GM18526 (cell line): ENCODE measurements at regions not wholly inside any gene's neighbourhood (a gene's known extent, or its start where the extent isn't known, plus 50 kb on each side); places are given as distances from the start of the nearest gene placed in this dataset.

Source experiments
- POLR2A ChIP-seq: IDR thresholded peaks from 3 replicates; pipeline ENCODE4 v1.6.1; 2011; ENCODE audit not compliant: insufficient read length; ENCODE audit errors: extremely low read depth

DNA sequence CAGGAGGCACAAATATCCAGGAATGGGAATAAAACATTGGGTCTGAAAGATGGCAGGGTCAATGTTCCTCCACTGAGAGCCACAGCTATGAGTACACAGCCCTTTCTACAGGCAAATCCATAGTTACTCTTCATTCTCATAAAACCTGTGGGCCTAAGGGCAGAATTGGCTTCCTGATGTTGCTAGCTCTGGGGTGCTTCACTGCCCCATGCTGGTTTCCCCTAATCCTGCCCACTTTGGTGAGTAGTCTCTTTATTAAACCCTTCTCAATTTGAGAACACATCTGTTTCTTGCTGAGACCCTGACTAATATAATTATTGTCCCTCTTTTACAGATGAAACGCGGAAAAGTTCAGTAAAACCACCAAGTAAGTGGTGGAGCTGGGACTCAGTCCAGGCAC is 66.3 kb upstream of the RAI14 start:
- no peak for TF ChIP-seq POLR2A

DNA sequence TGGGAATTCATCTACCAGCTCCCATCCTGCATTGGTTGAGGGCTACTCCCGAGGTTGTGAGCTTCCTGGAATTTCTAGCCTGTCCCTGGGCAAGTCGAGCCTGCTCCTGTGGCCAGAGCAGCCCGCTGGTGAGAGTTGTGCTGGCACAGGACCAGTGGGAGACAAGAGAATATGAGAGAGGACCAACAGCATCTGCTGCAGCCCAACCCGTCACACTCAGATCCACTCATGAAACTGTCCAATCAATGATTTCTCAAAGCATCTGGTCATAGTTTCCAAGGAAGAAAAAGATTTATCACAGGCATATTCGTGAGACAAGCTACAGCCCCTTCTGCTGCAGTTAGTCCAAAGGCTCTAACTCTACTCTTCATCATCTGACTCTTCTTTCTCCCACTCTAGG is 64.4 kb upstream of the RAI14 start:
- no peak for TF ChIP-seq POLR2A

DNA sequence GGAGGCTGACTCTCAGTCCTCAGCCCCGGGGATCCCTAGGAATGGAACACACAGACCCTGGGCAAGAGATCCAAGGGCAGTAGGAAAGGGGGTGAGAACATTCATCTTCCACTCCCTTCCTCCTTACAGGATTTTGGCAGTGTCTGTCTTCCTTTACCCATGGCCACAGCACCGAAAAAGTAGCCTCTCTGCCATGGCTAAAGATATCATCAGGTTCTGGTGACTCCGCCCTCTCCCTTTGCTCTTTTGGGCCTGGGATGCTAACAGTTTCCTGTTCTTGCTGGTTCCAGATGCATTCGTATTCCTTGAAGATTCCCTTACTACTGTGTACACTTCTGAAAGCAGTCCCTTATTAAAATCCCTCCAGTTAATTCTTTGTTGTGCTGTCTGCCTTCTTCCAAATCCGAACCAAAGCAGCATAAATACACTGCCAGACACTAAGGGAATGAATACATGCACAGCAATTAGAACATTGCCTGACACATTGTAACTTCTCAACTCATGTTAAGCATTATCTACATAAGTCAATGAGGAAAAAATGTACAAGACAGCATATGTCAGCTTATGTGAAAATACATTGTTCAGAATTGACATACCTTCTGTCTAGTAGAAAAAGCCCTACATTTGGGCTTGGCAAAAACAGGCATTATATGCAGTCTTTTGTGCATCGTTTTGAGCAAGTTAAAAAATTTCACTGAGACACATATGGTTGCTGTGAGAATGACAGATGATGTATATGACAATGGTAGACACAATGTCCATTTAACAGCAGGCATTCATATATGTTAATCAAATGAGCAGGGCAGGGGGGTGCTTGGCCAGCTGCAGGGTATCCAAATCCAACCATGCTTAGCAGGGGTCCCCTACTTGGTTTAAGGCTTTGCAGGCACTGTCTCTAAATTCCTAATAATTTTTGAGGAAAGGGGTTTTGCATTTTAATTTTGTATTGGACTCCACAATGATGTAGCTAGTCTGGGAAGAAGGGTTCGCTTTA is 58.8 kb upstream of the RAI14 start:
- no peak for TF ChIP-seq POLR2A

DNA sequence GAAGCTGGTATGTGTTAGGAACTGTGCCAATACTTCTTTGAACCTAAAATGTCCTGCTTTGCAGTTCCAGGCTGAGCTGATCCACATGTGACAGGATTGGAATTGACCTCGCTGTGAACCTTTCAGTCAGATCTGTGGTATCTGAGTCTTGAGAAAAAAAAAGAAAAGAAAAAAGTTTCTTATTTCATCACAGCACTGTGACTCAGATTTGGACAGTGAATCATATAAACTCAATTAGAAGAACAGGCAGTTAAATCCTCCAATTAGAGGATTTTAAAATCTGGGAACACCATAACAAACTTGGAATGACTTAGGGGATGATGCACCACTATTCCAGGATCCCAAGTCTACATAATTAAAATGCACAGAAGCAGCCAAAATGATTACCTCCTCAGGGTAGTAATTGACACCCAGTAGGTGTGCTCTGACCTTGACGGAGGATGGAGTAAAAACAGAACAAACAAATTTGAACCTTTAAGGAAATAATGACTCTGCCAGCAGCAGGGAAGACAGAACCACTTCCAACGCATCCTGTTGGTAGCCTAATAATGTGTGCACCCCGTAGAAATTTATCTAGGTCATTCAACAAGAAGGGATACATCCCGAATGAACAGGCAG is 57.8 kb upstream of the RAI14 start:
- no peak for TF ChIP-seq POLR2A

GRCh38 chr5:34599471-34600117 is 56.5 kb upstream of the RAI14 start:
- no peak for TF ChIP-seq POLR2A

- no peak for TF ChIP-seq POLR2A
Measured at GRCh38 chr5:34600118-34600493, 56.0 kb upstream of the RAI14 start.

DNA sequence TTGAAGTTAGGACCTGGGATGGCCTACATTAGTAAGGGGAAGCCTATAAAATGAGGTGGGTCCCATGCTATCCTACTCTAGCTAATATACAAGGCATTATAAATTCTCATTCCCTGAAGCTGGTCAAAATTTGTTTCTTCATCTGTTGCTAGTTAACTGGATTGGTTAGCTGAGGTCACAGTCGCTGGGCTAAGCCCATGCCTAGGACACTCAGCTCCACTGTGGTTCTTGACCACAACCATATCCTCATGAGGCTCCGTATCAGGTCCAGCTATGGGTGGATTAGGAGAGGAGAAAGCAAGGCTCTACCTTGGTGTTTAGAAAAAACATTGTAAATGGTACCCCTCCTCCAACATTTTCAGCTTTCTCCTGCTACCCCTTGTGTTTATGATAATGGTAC is 52.8 kb upstream of the RAI14 start:
- TF ChIP-seq POLR2A = no peak

GRCh38 chr5:34604119-34604675 is 51.9 kb upstream of the RAI14 start:
- no peak for TF ChIP-seq POLR2A

GRCh38 chr5:34606101-34606500 is 50.0 kb upstream of the RAI14 start:
- TF ChIP-seq POLR2A = no peak
